ENCODE measurements at regions not wholly inside any gene's neighbourhood (a gene's known extent, or its start where the extent isn't known, plus 50 kb on each side); places are given as distances from the start of the nearest gene placed in this dataset.

GRCh38 chr5:88964831-88965230 lies 81.8 kb upstream of the MEF2C start:
- no peak for ATAC-seq
- intact Hi-C loops (cut with DNase I) = no loop called here
- no peak for DNase-seq (ENCODE audit: missing footprints)

GRCh38 chr5:88957013-88957412 lies 74.0 kb upstream of the MEF2C start:
- DNase-seq (ENCODE audit: missing footprints) (no peak), ATAC-seq (no peak)
- intact Hi-C loops (cut with DNase I) = no loop called here

GRCh38 chr5:88956416-88956815 lies 73.4 kb upstream of the MEF2C start:
- intact Hi-C loops (cut with DNase I) = no loop called here
- DNase-seq (ENCODE audit: missing footprints) = no peak
- no peak for ATAC-seq

- intact Hi-C loops (cut with DNase I) = no loop called here
- no peak for ATAC-seq
These were observed 72.4 kb upstream of the MEF2C start for GRCh38 chr5:88955403-88955802.

GRCh38 chr5:88954511-88954910 lies 71.5 kb upstream of the MEF2C start:
- intact Hi-C loops (cut with DNase I) = no loop called here
- DNase-seq (ENCODE audit: missing footprints) (no peak), ATAC-seq (no peak)

More at GRCh38 chr5:88955403-88955802, 72.4 kb upstream of the MEF2C start:
- no peak for DNase-seq (ENCODE audit: missing footprints)

- DNase-seq (ENCODE audit: missing footprints) (no peak), ATAC-seq (no peak)
- intact Hi-C loops (cut with DNase I) = no loop called here
These were observed 70.1 kb upstream of the MEF2C start for GRCh38 chr5:88952996-88953643.

GRCh38 chr5:88952344-88952743 lies 69.4 kb upstream of the MEF2C start:
- DNase-seq (ENCODE audit: missing footprints) (no peak), ATAC-seq (no peak)
- intact Hi-C loops (cut with DNase I) = no loop called here

- intact Hi-C loops (cut with DNase I) = no loop called here
- ATAC-seq (no peak), DNase-seq (ENCODE audit: missing footprints) (no peak)
These were observed 68.5 kb upstream of the MEF2C start for GRCh38 chr5:88951457-88951856.

GRCh38 chr5:88948746-88949600 lies 66.0 kb upstream of the MEF2C start:
- no peak for ATAC-seq
- intact Hi-C loops (cut with DNase I) = no loop called here
- DNase-seq (ENCODE audit: missing footprints) = no peak

- no peak for ATAC-seq
- intact Hi-C loops (cut with DNase I) = no loop called here
- no peak for DNase-seq (ENCODE audit: missing footprints)
These were observed 62.0 kb upstream of the MEF2C start for GRCh38 chr5:88944751-88945531.

GRCh38 chr5:88941581-88941980 lies 58.6 kb upstream of the MEF2C start:
- intact Hi-C loops (cut with DNase I) = no loop called here
- no peak for DNase-seq (ENCODE audit: missing footprints)
- no peak for ATAC-seq

GRCh38 chr5:88940713-88941112 lies 57.7 kb upstream of the MEF2C start:
- DNase-seq (ENCODE audit: missing footprints) (no peak), ATAC-seq (no peak)
- intact Hi-C loops (cut with DNase I) = no loop called here

GRCh38 chr5:88939300-88939699 lies 56.3 kb upstream of the MEF2C start:
- DNase-seq (ENCODE audit: missing footprints) (no peak), ATAC-seq (no peak)
- intact Hi-C loops (cut with DNase I) = no loop called here

GRCh38 chr5:88938488-88938887 lies 55.5 kb upstream of the MEF2C start:
- intact Hi-C loops (cut with DNase I) = no loop called here
- no peak for ATAC-seq

GRCh38 chr5:88937406-88937805 lies 54.4 kb upstream of the MEF2C start:
- intact Hi-C loops (cut with DNase I) = no loop called here
- DNase-seq (ENCODE audit: missing footprints) (no peak), ATAC-seq (no peak)

More at GRCh38 chr5:88938488-88938887, 55.5 kb upstream of the MEF2C start:
- no peak for DNase-seq (ENCODE audit: missing footprints)

- intact Hi-C loops (cut with DNase I) = no loop called here
- ATAC-seq (no peak), DNase-seq (ENCODE audit: missing footprints) (no peak)
These were observed 51.5 kb upstream of the MEF2C start for GRCh38 chr5:88934439-88934838.

All from Right ventricle myocardium inferior (tissue), 1 donor.